Tibial artery (tissue), 4 donors: ENCODE measurements at regions not wholly inside any gene's neighbourhood (a gene's known extent, or its start where the extent isn't known, plus 50 kb on each side); places are given as distances from the start of the nearest gene placed in this dataset.

Experiments
- DNase-seq, 2 donors: peaks; one replicate each; pipeline ENCODE4 v3.0.0-alpha.2; 2019
- H3K27ac ChIP-seq, 2 donors: fragments of 200-600 bp; sonication (generic) in 1 of 2; 1 replicate in 1 of 2; 2 replicates in 1 of 2; pipeline ENCODE4 v1.5.1; 2018 to 2019; ENCODE audit warnings: mild to moderate bottlenecking in 1 of 2
- H3K27me3 ChIP-seq, 2 donors: fragments of 200-600 bp; sonication (generic) in 1 of 2; one replicate each; pipeline versions ENCODE4 v1.5.1 to v1.6.0; 2016 to 2019
- H3K36me3 ChIP-seq, 3 donors: fragments of 200-600 bp; sonication (generic) in 2 of 3; one replicate each; pipeline ENCODE4 v1.5.1; 2016 to 2019; ENCODE audit warnings: mild to moderate bottlenecking in 2 of 3
- H3K4me1 ChIP-seq, 4 donors: fragments of 200-600 bp; sonication (generic) in 2 of 4; 1 replicate in 3 of 4; 2 replicates in 1 of 4; pipeline ENCODE4 v1.5.1; 2016 to 2019
- H3K4me3 ChIP-seq, 2 donors: fragments of 200-600 bp; sonication (generic) in 1 of 2; 1 replicate in 1 of 2; 2 replicates in 1 of 2; pipeline ENCODE4 v1.5.1; 2018 to 2019; ENCODE audit warnings: mild to moderate bottlenecking in 2 of 2
- H3K9me3 ChIP-seq, 3 donors: fragments of 200-600 bp; sonication (generic) in 1 of 3; one replicate each; pipeline ENCODE4 v1.5.1; 2016 to 2019
- intact Hi-C: fragments of 100-400 bp; cut with DNase I; formaldehyde crosslinking; loops from one replicate; pipeline ENCODE4 v1.15.0; 2023; ENCODE audit warnings: low total_unique reads
- TF ChIP-seq, protein P1 (sequence below), 2 experiments: fragments of 200-600 bp in 1 of 2; fragments of 450-650 bp in 1 of 2; IDR thresholded peaks; one replicate each; pipeline ENCODE4 v1.5.1; 2017 to 2019; ENCODE audit warnings: antibody characterized with exemption in 2 of 2, mild to moderate bottlenecking in 1 of 2, moderate library complexity in 1 of 2

DNA sequence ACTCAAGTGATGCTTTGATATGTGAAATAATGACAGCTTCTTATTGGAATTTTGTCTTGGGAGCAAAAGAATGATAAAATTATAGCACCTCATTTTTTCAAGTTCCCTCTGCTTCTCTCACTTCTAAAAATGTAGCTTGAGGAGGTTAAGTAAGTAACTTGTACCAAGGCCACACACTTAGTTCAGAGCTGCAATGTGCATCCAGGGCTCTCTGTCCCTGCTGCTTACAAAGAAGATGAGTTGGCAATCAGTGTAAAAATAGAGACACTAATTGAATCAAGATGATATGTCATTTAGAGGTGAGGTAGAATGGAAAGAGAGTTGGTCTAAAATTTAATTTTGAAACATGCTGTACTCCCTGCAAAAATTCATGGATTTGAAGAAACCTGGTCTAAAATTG, 312.0 kb upstream of the TNP1 start:
- H3K27ac ChIP-seq: no peak overlapping the region
- no peak overlapping the region for H3K4me3 ChIP-seq
- H3K36me3 ChIP-seq: no peaks in the 10 kb centered on the region
- H3K9me3 ChIP-seq: no peaks in the 10 kb centered on the region
- TF ChIP-seq, protein P1, sequence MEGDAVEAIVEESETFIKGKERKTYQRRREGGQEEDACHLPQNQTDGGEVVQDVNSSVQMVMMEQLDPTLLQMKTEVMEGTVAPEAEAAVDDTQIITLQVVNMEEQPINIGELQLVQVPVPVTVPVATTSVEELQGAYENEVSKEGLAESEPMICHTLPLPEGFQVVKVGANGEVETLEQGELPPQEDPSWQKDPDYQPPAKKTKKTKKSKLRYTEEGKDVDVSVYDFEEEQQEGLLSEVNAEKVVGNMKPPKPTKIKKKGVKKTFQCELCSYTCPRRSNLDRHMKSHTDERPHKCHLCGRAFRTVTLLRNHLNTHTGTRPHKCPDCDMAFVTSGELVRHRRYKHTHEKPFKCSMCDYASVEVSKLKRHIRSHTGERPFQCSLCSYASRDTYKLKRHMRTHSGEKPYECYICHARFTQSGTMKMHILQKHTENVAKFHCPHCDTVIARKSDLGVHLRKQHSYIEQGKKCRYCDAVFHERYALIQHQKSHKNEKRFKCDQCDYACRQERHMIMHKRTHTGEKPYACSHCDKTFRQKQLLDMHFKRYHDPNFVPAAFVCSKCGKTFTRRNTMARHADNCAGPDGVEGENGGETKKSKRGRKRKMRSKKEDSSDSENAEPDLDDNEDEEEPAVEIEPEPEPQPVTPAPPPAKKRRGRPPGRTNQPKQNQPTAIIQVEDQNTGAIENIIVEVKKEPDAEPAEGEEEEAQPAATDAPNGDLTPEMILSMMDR (IDR thresholded peaks at IDR 0.05): no peak
- intact Hi-C loops: no loop called here
- H3K4me1 ChIP-seq: no peaks in the 10 kb centered on the region
- no peak for DNase-seq
- no peaks in the 10 kb centered on the region for H3K27me3 ChIP-seq

DNA sequence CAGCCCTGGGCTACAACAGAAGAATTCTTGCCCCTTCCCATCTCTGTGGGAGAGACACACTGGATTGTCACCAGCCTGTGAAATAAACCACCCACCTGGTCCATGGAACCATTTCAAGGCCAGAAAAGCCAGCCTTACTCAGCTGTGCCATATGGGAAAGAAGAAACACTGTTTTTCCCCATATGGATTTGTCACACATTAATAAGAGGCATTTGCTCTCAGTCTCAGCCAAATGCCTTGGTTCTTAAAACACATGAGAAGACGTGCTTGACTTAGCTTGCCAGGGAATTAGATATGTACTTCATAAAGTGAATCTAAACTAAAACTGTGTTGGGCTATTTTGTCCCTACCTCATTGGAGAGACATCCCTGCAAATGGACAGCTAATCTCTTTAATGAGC, 308.6 kb upstream of the TNP1 start:
- H3K27me3 ChIP-seq: no peaks in the 10 kb centered on the region
- no peak overlapping the region for H3K27ac ChIP-seq
- peaks cover 0 to 13% (median 3%) of the 10 kb centered on the region in 4 donors for H3K4me1 ChIP-seq
- no peak for DNase-seq
- no peak overlapping the region for H3K4me3 ChIP-seq
- intact Hi-C loops: no loop called here
- TF ChIP-seq, protein P1 (IDR thresholded peaks at IDR 0.05): no peak
- H3K36me3 ChIP-seq: no peaks in the 10 kb centered on the region
- no peaks in the 10 kb centered on the region for H3K9me3 ChIP-seq

DNA sequence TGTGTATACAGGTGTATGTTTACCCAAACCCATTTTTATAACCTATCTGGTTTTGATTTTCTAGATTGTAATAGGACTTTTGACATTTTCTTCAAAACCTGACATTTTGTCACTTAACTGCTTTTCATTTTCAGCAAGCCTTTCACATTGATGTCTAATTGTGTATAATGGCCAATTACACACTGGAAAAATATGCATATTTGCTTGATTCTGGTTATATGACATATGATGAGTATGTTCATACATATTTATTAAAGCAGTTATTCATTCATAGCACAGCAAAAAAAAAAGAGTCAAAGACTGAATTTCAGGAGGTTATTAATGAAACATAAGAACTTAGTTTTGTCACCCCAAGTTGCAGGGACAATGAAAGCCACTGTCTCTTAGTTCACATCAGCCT, 307.7 kb upstream of the TNP1 start:
- TF ChIP-seq, protein P1 (IDR thresholded peaks at IDR 0.05): no peak
- H3K27ac ChIP-seq: no peak overlapping the region
- peaks cover 0 to 13% (median 3%) of the 10 kb centered on the region in 4 donors for H3K4me1 ChIP-seq
- no peaks in the 10 kb centered on the region for H3K36me3 ChIP-seq
- H3K4me3 ChIP-seq: no peak overlapping the region
- DNase-seq: no peak
- H3K9me3 ChIP-seq: no peaks in the 10 kb centered on the region
- intact Hi-C loops: no loop called here
- no peaks in the 10 kb centered on the region for H3K27me3 ChIP-seq

DNA sequence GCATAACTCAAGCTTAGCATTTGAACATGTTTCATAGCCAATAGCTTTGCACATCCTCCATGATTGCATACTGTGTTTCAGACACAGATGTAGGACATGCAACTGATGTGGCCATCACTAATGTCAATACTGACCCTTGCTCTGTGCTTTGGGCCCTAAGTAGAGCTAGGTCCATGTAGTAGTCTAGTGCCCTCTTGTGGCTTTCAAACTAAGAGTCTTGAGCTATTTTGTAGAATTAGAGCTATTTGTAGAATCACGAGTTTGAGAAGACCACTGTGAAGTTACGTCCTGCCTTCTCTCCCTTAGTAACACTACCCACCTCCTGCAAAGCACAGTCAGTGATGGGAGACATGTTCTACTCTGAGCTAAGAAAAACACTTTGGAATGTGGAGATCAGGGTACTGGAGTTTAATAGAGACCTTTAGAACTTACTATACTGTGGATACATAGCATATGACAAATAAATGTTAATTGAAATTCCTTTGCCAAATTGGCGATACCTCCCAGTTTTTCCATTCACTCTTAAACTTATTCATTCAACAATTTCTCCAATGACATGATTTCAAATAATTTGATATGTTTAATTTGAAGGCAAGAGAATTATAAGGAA, 306.5 kb upstream of the TNP1 start:
- no peak for DNase-seq

DNA sequence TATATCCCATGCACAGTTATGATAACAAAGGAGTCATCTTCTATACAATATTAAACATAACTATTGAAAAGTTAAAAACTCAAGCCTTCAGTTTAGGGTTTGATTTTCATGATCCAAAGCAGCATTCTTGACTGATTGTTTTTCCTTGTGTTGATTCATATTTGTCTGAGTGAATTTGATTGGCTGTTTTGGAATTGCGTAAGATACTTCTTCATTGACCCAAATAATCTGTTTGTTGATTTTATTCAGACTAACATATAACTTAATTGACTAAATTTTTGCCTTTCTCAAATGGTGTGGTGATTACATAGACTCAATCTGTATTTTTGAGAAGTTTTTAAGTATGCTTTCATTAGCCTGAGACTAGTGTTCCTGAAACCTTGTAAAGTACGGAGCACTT, 305.7 kb upstream of the TNP1 start:
- DNase-seq: no peak
- peaks cover 0 to 13% (median 3%) of the 10 kb centered on the region in 4 donors for H3K4me1 ChIP-seq
- intact Hi-C loops: no loop called here
- no peak overlapping the region for H3K4me3 ChIP-seq
- no peaks in the 10 kb centered on the region for H3K9me3 ChIP-seq
- H3K27me3 ChIP-seq: no peaks in the 10 kb centered on the region
- peak overlapping the region in 1 of 2 donors; percentile 33 for H3K27ac ChIP-seq
- H3K36me3 ChIP-seq: no peaks in the 10 kb centered on the region
- TF ChIP-seq, protein P1 (IDR thresholded peaks at IDR 0.05): no peak

More for the DNA sequence above, 306.5 kb upstream of the TNP1 start:
- H3K36me3 ChIP-seq: no peaks in the 10 kb centered on the region
- intact Hi-C loops: no loop called here
- H3K4me3 ChIP-seq: no peak overlapping the region
- no peaks in the 10 kb centered on the region for H3K27me3 ChIP-seq
- H3K4me1 ChIP-seq: peaks cover 0 to 13% (median 3%) of the 10 kb centered on the region in 4 donors
- TF ChIP-seq, protein P1 (IDR thresholded peaks at IDR 0.05): peak; percentile 54 to 60
- peak overlapping the region in 1 of 2 donors; percentile 33 for H3K27ac ChIP-seq
- no peaks in the 10 kb centered on the region for H3K9me3 ChIP-seq
